AG10803 (cell line): ENCODE measurements at regions not wholly inside any gene's neighbourhood (a gene's known extent, or its start where the extent isn't known, plus 50 kb on each side); places are given as distances from the start of the nearest gene placed in this dataset.

Experiments used
- DNase-seq: peaks from one replicate; pipeline ENCODE4 v3.0.0; 2010; ENCODE audit warnings: low read depth
- H3K4me3 ChIP-seq: 2 replicates; pipeline ENCODE4 v1.5.1; 2011; ENCODE audit warnings: mild to moderate bottlenecking, low read length, control low read depth
- TF ChIP-seq, protein P1 (sequence below): conservative IDR thresholded peaks from 2 replicates; pipeline ENCODE4 v1.5.1; 2011; ENCODE audit warnings: mild to moderate bottlenecking, low read length, control low read depth, inconsistent platforms

DNA sequence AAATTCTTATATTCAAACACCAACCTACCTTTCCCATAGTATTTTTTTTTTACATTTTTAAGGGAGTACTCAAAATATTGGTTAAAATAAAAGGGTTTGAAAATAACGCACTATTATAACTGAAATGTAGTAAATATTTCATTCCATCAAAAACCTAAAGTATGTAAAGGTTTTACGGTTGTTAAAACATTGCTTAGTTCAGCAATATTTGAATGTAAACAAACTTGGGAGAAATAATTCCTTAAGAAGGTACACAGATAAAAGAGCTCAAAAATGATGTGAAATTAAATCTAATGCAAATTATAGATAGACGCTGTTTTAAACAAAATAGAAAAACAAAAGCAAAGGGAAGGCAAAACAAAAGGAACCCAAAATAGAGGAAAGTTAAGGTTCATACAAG, 1476.9 kb downstream of the PCDH18 start:
- TF ChIP-seq, protein P1, sequence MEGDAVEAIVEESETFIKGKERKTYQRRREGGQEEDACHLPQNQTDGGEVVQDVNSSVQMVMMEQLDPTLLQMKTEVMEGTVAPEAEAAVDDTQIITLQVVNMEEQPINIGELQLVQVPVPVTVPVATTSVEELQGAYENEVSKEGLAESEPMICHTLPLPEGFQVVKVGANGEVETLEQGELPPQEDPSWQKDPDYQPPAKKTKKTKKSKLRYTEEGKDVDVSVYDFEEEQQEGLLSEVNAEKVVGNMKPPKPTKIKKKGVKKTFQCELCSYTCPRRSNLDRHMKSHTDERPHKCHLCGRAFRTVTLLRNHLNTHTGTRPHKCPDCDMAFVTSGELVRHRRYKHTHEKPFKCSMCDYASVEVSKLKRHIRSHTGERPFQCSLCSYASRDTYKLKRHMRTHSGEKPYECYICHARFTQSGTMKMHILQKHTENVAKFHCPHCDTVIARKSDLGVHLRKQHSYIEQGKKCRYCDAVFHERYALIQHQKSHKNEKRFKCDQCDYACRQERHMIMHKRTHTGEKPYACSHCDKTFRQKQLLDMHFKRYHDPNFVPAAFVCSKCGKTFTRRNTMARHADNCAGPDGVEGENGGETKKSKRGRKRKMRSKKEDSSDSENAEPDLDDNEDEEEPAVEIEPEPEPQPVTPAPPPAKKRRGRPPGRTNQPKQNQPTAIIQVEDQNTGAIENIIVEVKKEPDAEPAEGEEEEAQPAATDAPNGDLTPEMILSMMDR: no peak
- no peak overlapping the region for H3K4me3 ChIP-seq
- no peak for DNase-seq

DNA sequence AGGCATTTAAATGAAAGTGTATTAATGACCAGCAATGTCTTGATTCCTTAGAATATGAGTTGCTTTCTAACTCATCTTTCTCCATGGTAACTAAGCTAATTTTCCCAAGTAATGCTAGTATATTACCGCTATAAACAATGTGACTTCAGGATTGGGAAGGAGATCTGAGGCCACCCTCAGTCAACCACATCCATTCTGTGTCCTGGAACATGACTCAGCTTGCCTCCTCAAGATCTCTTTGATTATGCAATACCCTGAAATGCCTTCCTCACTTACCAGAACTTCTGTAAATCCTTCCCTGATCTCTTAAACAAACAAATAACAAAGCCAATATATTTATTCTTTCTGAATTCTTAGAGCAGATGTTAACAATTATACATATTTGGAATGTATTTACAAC, 1495.5 kb downstream of the PCDH18 start:
- H3K4me3 ChIP-seq: no peak overlapping the region
- no peak for DNase-seq
- TF ChIP-seq, protein P1: no peak

DNA sequence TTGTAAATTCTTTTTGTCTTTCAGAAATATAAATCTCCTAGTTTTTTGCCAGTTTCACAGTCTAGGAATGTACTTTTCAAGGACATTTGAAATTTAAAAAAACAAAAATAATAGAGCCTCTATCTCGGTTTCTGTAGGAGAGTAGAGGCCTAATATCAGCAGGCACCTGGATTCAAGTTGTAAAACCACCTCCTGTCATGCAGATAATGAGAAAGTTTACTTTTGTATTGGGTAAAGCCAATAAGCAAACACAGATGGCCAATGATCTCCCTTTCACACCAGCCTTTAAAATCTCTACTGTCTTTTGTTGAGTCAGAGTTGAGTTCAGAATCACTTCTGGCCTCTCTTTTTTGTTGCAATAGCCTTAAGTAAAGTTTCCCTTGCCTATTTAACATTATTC, 1499.9 kb downstream of the PCDH18 start:
- DNase-seq: no peak
- TF ChIP-seq, protein P1: no peak
- H3K4me3 ChIP-seq: no peak overlapping the region

DNA sequence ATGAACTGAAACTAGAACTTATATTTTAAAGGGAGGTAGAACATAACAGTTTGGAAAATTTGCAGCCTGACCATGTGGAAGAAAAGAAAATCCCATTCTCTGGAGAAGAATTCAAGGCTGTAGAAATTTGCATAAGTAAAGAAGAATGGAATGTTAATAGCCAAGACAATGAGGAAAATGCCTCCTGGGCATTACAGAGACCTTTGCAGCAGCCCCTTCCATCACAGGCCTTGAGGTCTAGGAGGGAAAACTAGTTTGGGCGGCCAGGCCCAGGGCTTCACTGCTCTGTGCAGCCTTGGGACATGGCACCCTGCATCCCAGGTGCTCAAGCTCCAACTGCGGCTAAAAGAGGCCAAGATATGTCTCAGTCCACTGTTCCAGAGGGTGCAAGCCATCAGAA, 1506.8 kb downstream of the PCDH18 start:
- no peak for DNase-seq
- no peak overlapping the region for H3K4me3 ChIP-seq
- TF ChIP-seq, protein P1: no peak

DNA sequence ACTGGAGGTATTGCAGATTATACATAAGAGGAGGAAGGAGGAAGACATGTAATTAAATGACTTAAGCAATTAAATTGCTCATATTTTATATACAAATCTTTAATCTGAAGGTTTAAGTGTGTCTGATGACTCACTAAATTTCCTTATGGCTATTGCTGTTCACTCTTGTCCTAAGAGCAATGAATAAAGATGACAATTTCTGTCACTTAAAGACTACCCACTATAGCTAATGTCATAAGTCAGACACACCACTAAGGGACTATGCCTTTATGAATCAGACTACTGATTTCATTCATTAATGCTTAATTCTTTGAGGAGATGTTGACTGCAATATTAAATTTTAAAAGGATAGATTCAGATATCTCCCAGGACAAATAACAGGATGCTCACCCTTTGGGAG, 1514.7 kb downstream of the PCDH18 start:
- DNase-seq: no peak
- TF ChIP-seq, protein P1: no peak
- no peak overlapping the region for H3K4me3 ChIP-seq

DNA sequence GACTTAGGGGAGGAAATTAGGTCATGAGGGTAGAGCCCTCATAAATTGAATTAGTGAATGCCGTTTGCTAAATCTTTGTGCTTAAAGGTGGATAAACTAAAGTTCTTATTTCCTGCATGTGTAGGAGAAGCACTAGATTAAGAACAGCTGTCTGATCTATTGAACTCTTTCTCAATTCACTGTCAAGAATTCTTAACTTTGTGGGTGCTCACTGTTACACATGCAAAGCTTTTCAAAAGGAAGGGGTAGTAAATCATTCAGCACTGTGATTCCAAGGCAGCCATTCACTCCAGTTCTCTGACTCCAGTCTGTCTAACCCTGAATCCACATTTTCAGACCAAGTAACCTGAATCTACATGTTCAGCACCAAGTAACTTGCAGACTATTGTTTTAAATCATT, 1520.1 kb downstream of the PCDH18 start:
- no peak overlapping the region for H3K4me3 ChIP-seq
- TF ChIP-seq, protein P1: no peak
- DNase-seq: no peak

DNA sequence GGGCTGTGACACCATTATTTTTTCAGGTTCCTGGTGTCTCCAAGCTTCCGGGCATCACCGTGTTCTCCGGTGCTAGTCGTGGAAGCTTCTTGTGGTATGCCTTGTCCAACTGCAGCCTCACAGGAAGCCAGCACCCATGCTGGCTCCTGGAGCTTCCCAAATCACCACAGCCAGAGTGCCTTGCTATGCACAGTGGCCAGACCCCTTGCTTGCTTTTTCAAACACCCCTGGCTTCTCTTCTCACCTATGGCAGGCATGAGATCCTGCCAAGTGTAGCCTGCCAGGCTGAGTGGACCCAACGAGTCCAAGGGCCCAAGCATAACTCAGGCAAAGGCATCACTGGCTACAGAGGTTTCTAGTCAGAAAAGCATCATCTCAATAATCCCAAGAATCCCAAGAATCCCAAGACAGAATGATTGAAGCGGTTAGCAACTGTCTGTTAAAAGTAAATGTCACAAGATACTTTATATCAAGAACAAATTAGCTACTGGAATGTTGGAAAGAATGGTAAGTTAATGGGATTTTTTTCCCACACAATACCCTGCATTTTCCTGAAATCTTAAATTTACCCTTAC, 1522.9 kb downstream of the PCDH18 start:
- TF ChIP-seq, protein P1: no peak
- DNase-seq: no peak
- no peak overlapping the region for H3K4me3 ChIP-seq
